ENCODE measurements at regions not wholly inside any gene's neighbourhood (a gene's known extent, or its start where the extent isn't known, plus 50 kb on each side); places are given as distances from the start of the nearest gene placed in this dataset.

- no peak for DNase-seq (ENCODE audit: low spot score)
- no peak overlapping the region for H3K4me3 ChIP-seq (ENCODE audit: low read depth, low read length, poor library complexity, severe bottlenecking)
- H3K79me2 ChIP-seq (ENCODE audit: insufficient read depth, low read depth, low read length) = no peaks in the 10 kb centered on the region
- no TSS peak for BruUV-seq (replicated peaks)
- no peak for TF ChIP-seq EZH2phosphoT487 (IDR thresholded peaks at IDR 0.05; ENCODE audit: borderline replicate concordance, low read depth, low read length)
- no peak for TF ChIP-seq CTCF (conservative IDR thresholded peaks at IDR 0.05; ENCODE audit: low read length)
- CTCF ChIA-PET (ENCODE audit: unreplicated experiment) = no interaction called here
- no peaks in the 10 kb centered on the region for H3K36me3 ChIP-seq (ENCODE audit: insufficient read depth, low read length)
- H2AFZ ChIP-seq (ENCODE audit: low read length) = no peak overlapping the region
- H3K9me3 ChIP-seq (ENCODE audit: low read length) = no peaks in the 10 kb centered on the region
- H3K9me2 ChIP-seq (ENCODE audit: insufficient read depth, low read length) = no peaks in the 10 kb centered on the region
- no peaks in the 10 kb centered on the region for H4K20me1 ChIP-seq (ENCODE audit: insufficient read depth, low read length)
- no peak overlapping the region for H3K27ac ChIP-seq (ENCODE audit: low read depth, low read length, poor library complexity, severe bottlenecking)
- H3K4me2 ChIP-seq (ENCODE audit: low read length) = no peak overlapping the region
- POLR2A ChIA-PET = interaction anchor here (0.5 kb wide), 1 partner anchor 8 kb away, joined by 3 read pairs; no protein-coding TSS in a partner anchor
- no peaks in the 10 kb centered on the region for H3K4me1 ChIP-seq (ENCODE audit: insufficient read depth, low read length, poor library complexity, severe bottlenecking)
- intact Hi-C loops (cut with micrococcal nuclease; ENCODE audit: unreplicated experiment) = no loop called here
Measured at GRCh38 chr13:84834201-84834600, 951.9 kb upstream of the SLITRK1 start.

GRCh38 chr13:84831666-84832657, 949.7 kb upstream of the SLITRK1 start:
- Histone ChIP-seq H2AFZ (ENCODE audit: low read length) (no peak overlapping the region), H3K79me2 (ENCODE audit: insufficient read depth, low read depth, low read length) (no peaks in the 10 kb centered on the region), H3K9me2 (ENCODE audit: insufficient read depth, low read length) (no peaks in the 10 kb centered on the region), H4K20me1 (ENCODE audit: insufficient read depth, low read length) (no peaks in the 10 kb centered on the region), H3K9me3 (ENCODE audit: low read length) (no peaks in the 10 kb centered on the region), H3K27ac (ENCODE audit: low read depth, low read length, poor library complexity, severe bottlenecking) (no peak overlapping the region), H3K36me3 (ENCODE audit: insufficient read depth, low read length) (no peaks in the 10 kb centered on the region), H3K4me3 (ENCODE audit: low read depth, low read length, poor library complexity, severe bottlenecking) (no peak overlapping the region), H3K4me2 (ENCODE audit: low read length) (no peak overlapping the region), H3K4me1 (ENCODE audit: insufficient read depth, low read length, poor library complexity, severe bottlenecking) (no peaks in the 10 kb centered on the region)
- no TSS peak for BruUV-seq (replicated peaks)
- TF ChIP-seq EZH2phosphoT487 (IDR thresholded peaks at IDR 0.05; ENCODE audit: borderline replicate concordance, low read depth, low read length) = no peak
- no peak for TF ChIP-seq CTCF (conservative IDR thresholded peaks at IDR 0.05; ENCODE audit: low read length)
- CTCF ChIA-PET (ENCODE audit: unreplicated experiment) = no interaction called here
- DNase-seq (ENCODE audit: low spot score) = no peak
- POLR2A ChIA-PET = interaction anchor here (0.8 kb wide), 1 partner anchor 40 kb away, joined by 3 read pairs; no protein-coding TSS in a partner anchor
- intact Hi-C loops (cut with micrococcal nuclease; ENCODE audit: unreplicated experiment) = no loop called here

- DNase-seq (ENCODE audit: low spot score) = no peak
- Histone ChIP-seq H3K36me3 (ENCODE audit: insufficient read depth, low read length) (no peaks in the 10 kb centered on the region), H3K9me3 (ENCODE audit: low read length) (no peaks in the 10 kb centered on the region), H3K4me1 (ENCODE audit: insufficient read depth, low read length, poor library complexity, severe bottlenecking) (no peaks in the 10 kb centered on the region), H3K4me3 (ENCODE audit: low read depth, low read length, poor library complexity, severe bottlenecking) (no peak overlapping the region), H3K9me2 (ENCODE audit: insufficient read depth, low read length) (no peaks in the 10 kb centered on the region), H3K79me2 (ENCODE audit: insufficient read depth, low read depth, low read length) (no peaks in the 10 kb centered on the region), H3K27ac (ENCODE audit: low read depth, low read length, poor library complexity, severe bottlenecking) (no peak overlapping the region), H3K4me2 (ENCODE audit: low read length) (no peak overlapping the region), H4K20me1 (ENCODE audit: insufficient read depth, low read length) (no peaks in the 10 kb centered on the region), H2AFZ (ENCODE audit: low read length) (no peak overlapping the region)
- intact Hi-C loops (cut with micrococcal nuclease; ENCODE audit: unreplicated experiment) = no loop called here
- POLR2A ChIA-PET = interaction anchor here (0.7 kb wide), 1 partner anchor 410 kb away, joined by 3 read pairs; no protein-coding TSS in a partner anchor
- CTCF ChIA-PET (ENCODE audit: unreplicated experiment) = no interaction called here
- TF ChIP-seq EZH2phosphoT487 (IDR thresholded peaks at IDR 0.05; ENCODE audit: borderline replicate concordance, low read depth, low read length) (no peak), CTCF (conservative IDR thresholded peaks at IDR 0.05; ENCODE audit: low read length) (no peak)
- BruUV-seq (replicated peaks) = no TSS peak
Measured at GRCh38 chr13:84823528-84823927, 941.3 kb upstream of the SLITRK1 start.
